Mesenchymal stem cell (in vitro differentiated cells and primary cell): ENCODE measurements at regions not wholly inside any gene's neighbourhood (a gene's known extent, or its start where the extent isn't known, plus 50 kb on each side); places are given as distances from the start of the nearest gene placed in this dataset.
"Not testable (repeated sequence)": the region's sequence is repeated elsewhere in the genome, so short reads cannot be mapped to it uniquely, and the experiment has no call there.

Experiments
- DNase-seq: peaks from one replicate; pipeline ENCODE4 v3.0.0-alpha.2; 2013
- H2AFZ ChIP-seq: one replicate; pipeline ENCODE4 v1.6.1; 2013; ENCODE audit warnings: low read depth, mild to moderate bottlenecking, control low read depth, inconsistent platforms, low read length, moderate library complexity
- H2AK5ac ChIP-seq: 2 replicates; pipeline ENCODE4 v1.6.1; 2013; ENCODE audit warnings: low read length, moderate library complexity, mild to moderate bottlenecking, inconsistent platforms; ENCODE audit not compliant: severe bottlenecking
- H2BK120ac ChIP-seq: one replicate; pipeline ENCODE4 v1.6.1; 2013; ENCODE audit warnings: low read depth, mild to moderate bottlenecking, inconsistent platforms, low read length, moderate library complexity
- H2BK12ac ChIP-seq, 2 experiments: one replicate each; pipeline ENCODE4 v1.6.1; 2013; ENCODE audit warnings: inconsistent platforms in 2 of 2, low read length in 2 of 2, mild to moderate bottlenecking in 2 of 2, moderate library complexity in 2 of 2, control low read depth in 1 of 2
- H2BK15ac ChIP-seq: one replicate; pipeline ENCODE4 v1.6.1; 2013; ENCODE audit warnings: mild to moderate bottlenecking, low read depth, inconsistent platforms; ENCODE audit not compliant: poor library complexity, severe bottlenecking
- H2BK5ac ChIP-seq: 2 replicates; pipeline ENCODE4 v1.6.1; 2013; ENCODE audit warnings: low read depth, mild to moderate bottlenecking, low read length, control low read depth, inconsistent platforms; ENCODE audit not compliant: poor library complexity, severe bottlenecking
- H3K14ac ChIP-seq, 2 experiments: one replicate each; pipeline ENCODE4 v1.6.1; 2013; ENCODE audit warnings: inconsistent platforms in 2 of 2, low read length in 2 of 2, control low read depth in 1 of 2, mild to moderate bottlenecking in 1 of 2, moderate library complexity in 1 of 2
- H3K18ac ChIP-seq, 2 experiments: one replicate each; pipeline ENCODE4 v1.6.1; 2013; ENCODE audit warnings: inconsistent platforms in 2 of 2, low read length in 2 of 2, control low read depth in 1 of 2, low read depth in 1 of 2, mild to moderate bottlenecking in 1 of 2
- H3K23ac ChIP-seq, 2 experiments: one replicate each; pipeline ENCODE4 v1.6.1; 2013; ENCODE audit warnings: inconsistent platforms in 2 of 2, low read length in 2 of 2, mild to moderate bottlenecking in 2 of 2, moderate library complexity in 2 of 2, control low read depth in 1 of 2
- H3K27ac ChIP-seq: 2 replicates; pipeline ENCODE4 v1.5.1; 2013; ENCODE audit warnings: mild to moderate bottlenecking, moderate library complexity, low read length, control low read depth, inconsistent platforms; ENCODE audit not compliant: poor library complexity, severe bottlenecking
- H3K27me3 ChIP-seq, 2 experiments: 2 replicates each; pipeline versions ENCODE4 v1.6.1 to v1.7.0; 2013; ENCODE audit warnings: low read length in 2 of 2, mild to moderate bottlenecking in 2 of 2, moderate library complexity in 2 of 2, control low read depth in 1 of 2, inconsistent platforms in 1 of 2; ENCODE audit not compliant: control insufficient read depth in 1 of 2, insufficient read depth in 1 of 2
- H3K36me3 ChIP-seq, 2 experiments: 2 replicates each; pipeline versions ENCODE4 v1.6.1 to v1.7.0; 2013; ENCODE audit warnings: low read length in 2 of 2, control low read depth in 1 of 2, inconsistent platforms in 1 of 2, low read depth in 1 of 2, mild to moderate bottlenecking in 1 of 2; ENCODE audit not compliant: insufficient read depth in 2 of 2, control insufficient read depth in 1 of 2
- H3K4ac ChIP-seq, 2 experiments: one replicate each; pipeline ENCODE4 v1.6.1; 2013; ENCODE audit warnings: inconsistent platforms in 2 of 2, low read length in 2 of 2, mild to moderate bottlenecking in 2 of 2, moderate library complexity in 2 of 2, control low read depth in 1 of 2, low read depth in 1 of 2
- H3K4me1 ChIP-seq: 2 replicates; pipeline ENCODE4 v1.6.1; 2013; ENCODE audit warnings: low read depth, low read length, control low read depth; ENCODE audit not compliant: control insufficient read depth, insufficient read depth
- H3K4me2 ChIP-seq: 2 replicates; pipeline ENCODE4 v1.6.1; 2013; ENCODE audit warnings: low read length, mild to moderate bottlenecking, inconsistent platforms; ENCODE audit not compliant: poor library complexity, severe bottlenecking
- H3K4me3 ChIP-seq, 2 experiments: 2 replicates each; pipeline versions ENCODE4 v1.5.1 to v1.7.0; 2013; ENCODE audit warnings: low read length in 2 of 2, mild to moderate bottlenecking in 2 of 2, control low read depth in 1 of 2, low read depth in 1 of 2; ENCODE audit not compliant: insufficient read depth in 1 of 2
- H3K79me1 ChIP-seq: replicated peaks from 2 replicates; pipeline ENCODE4 v1.6.1; 2013; ENCODE audit warnings: mild to moderate bottlenecking, control low read depth, low read length, inconsistent platforms; ENCODE audit not compliant: poor library complexity, severe bottlenecking
- H3K9ac ChIP-seq: 2 replicates; pipeline ENCODE4 v1.7.0; 2013; ENCODE audit warnings: mild to moderate bottlenecking, low read length, moderate library complexity
- H3K9me3 ChIP-seq: 2 replicates; pipeline ENCODE4 v1.7.0; 2013; ENCODE audit warnings: mild to moderate bottlenecking, low read length; ENCODE audit not compliant: control insufficient read depth
- H4K8ac ChIP-seq: one replicate; pipeline ENCODE4 v1.6.1; 2013; ENCODE audit warnings: inconsistent platforms, mild to moderate bottlenecking, low read length, moderate library complexity
- H4K91ac ChIP-seq: one replicate; pipeline ENCODE4 v1.6.1; 2013; ENCODE audit warnings: mild to moderate bottlenecking, low read length, inconsistent platforms
- WGBS: methylation state at CpG from one replicate; pipeline ENCODE4 v1.1.7; 2013; ENCODE audit warnings: mixed read lengths; 5-methylcytosine and 5-hydroxymethylcytosine counted together

GRCh38 chr3:125715651-125716050 is 120.4 kb upstream of the OSBPL11 start:
- 96% methylated on average over 24 of the region's 24 CpGs for WGBS
- no peak overlapping the region for H3K9ac ChIP-seq
- no peak overlapping the region for H3K4me3 ChIP-seq
- no peak overlapping the region for H3K27ac ChIP-seq
- H3K23ac ChIP-seq = no peak overlapping the region
- H2AFZ ChIP-seq = no peak overlapping the region
- no peaks in the 10 kb centered on the region for H3K9me3 ChIP-seq
- peaks cover 0 to 10% of the 10 kb centered on the region in 2 experiments for H3K27me3 ChIP-seq
- H2BK5ac ChIP-seq = no peak overlapping the region
- H3K4me2 ChIP-seq = no peak overlapping the region
- DNase-seq = no peak
- no peaks in the 10 kb centered on the region for H3K36me3 ChIP-seq
- H2AK5ac ChIP-seq = no peak overlapping the region
- H3K18ac ChIP-seq = no peak overlapping the region
- no peaks in the 10 kb centered on the region for H3K79me1 ChIP-seq
- H2BK12ac ChIP-seq = no peak overlapping the region
- H4K91ac ChIP-seq = no peak overlapping the region
- no peaks in the 10 kb centered on the region for H3K4me1 ChIP-seq
- no peak overlapping the region for H4K8ac ChIP-seq
- H2BK15ac ChIP-seq = no peak overlapping the region
- H2BK120ac ChIP-seq = no peak overlapping the region
- no peak overlapping the region for H3K4ac ChIP-seq
- H3K14ac ChIP-seq = no peak overlapping the region

DNA sequence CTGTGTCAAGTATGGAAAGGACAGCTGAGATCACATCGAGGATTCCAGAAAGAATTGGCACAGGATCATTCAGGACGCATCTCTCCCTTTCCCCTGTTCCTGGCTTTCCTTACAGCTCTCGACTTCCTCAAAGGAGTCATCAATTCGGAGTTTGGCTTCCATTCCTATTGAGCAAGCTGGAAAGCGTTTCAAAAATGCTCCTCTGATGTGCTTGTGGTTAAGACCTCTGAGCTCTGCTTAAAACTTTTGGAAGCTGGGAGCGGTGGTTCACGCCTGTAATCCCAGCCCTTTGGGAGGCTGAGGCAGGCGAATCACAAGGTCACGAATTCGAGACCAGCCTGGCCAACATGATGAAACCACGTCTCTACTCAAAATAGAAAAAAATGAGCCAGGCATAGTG is 136.9 kb upstream of the OSBPL11 start:
- not testable (repeated sequence) for H3K9me3 ChIP-seq, H2AFZ ChIP-seq, H3K23ac ChIP-seq, H3K14ac ChIP-seq, H3K4me3 ChIP-seq, H2BK5ac ChIP-seq, H3K36me3 ChIP-seq, H4K91ac ChIP-seq, H2AK5ac ChIP-seq, H3K9ac ChIP-seq, DNase-seq, H2BK12ac ChIP-seq, H3K4me2 ChIP-seq, H3K4ac ChIP-seq, H3K18ac ChIP-seq, H3K27ac ChIP-seq, H2BK120ac ChIP-seq, H3K4me1 ChIP-seq, H4K8ac ChIP-seq, H2BK15ac ChIP-seq, H3K79me1 ChIP-seq
- 67% methylated on average over 10 of the region's 11 CpGs for WGBS
- peaks cover 0 to 50% of the 10 kb centered on the region in 2 experiments for H3K27me3 ChIP-seq

GRCh38 chr3:125741991-125742718 is 146.9 kb upstream of the OSBPL11 start:
- H3K36me3 ChIP-seq, H2AFZ ChIP-seq, H2BK120ac ChIP-seq, H4K91ac ChIP-seq, H3K9ac ChIP-seq, H3K27ac ChIP-seq, H3K9me3 ChIP-seq, DNase-seq, H3K14ac ChIP-seq, H3K23ac ChIP-seq, H2BK5ac ChIP-seq, H3K79me1 ChIP-seq, H3K18ac ChIP-seq, H2AK5ac ChIP-seq, H3K4me2 ChIP-seq, H3K4me1 ChIP-seq, H2BK15ac ChIP-seq, H2BK12ac ChIP-seq, H4K8ac ChIP-seq, H3K4ac ChIP-seq, H3K4me3 ChIP-seq: not testable (repeated sequence)
- peaks cover 0 to 19% of the 10 kb centered on the region in 2 experiments for H3K27me3 ChIP-seq
- 78% methylated on average over 8 of the region's 11 CpGs for WGBS

GRCh38 chr3:125742845-125743244 is 147.5 kb upstream of the OSBPL11 start:
- not testable (repeated sequence) for H3K9me3 ChIP-seq, H3K9ac ChIP-seq, H3K27ac ChIP-seq, H2BK12ac ChIP-seq, H4K8ac ChIP-seq, H2BK120ac ChIP-seq, H2BK5ac ChIP-seq, H3K14ac ChIP-seq, H2AK5ac ChIP-seq, H3K79me1 ChIP-seq, H3K4ac ChIP-seq, H2AFZ ChIP-seq, H3K4me2 ChIP-seq, H3K23ac ChIP-seq, H4K91ac ChIP-seq, H3K18ac ChIP-seq, H3K4me1 ChIP-seq, H3K4me3 ChIP-seq, H3K36me3 ChIP-seq, H2BK15ac ChIP-seq
- DNase-seq = peak; percentile 2
- H3K27me3 ChIP-seq = peaks cover 0 to 17% of the 10 kb centered on the region in 2 experiments
- WGBS = 100% methylated on average over 2 of the region's 3 CpGs
